ENCODE measurements at regions not wholly inside any gene's neighbourhood (a gene's known extent, or its start where the extent isn't known, plus 50 kb on each side); places are given as distances from the start of the nearest gene placed in this dataset.

- 89% methylated on average over 1 of the region's 1 CpG; no CpG with 5 or more reads in 1 of the 2 experiments for WGBS, 2 experiments (ENCODE audit: extremely low coverage in 1 of 2, insufficient coverage in 1 of 2, insufficient read length in 1 of 2, insufficient replicate concordance in 2 of 2, low coverage in 1 of 2, low lambda C conversion rate in 2 of 2, missing lambda C conversion rate in 1 of 2)
- Histone ChIP-seq H3K56ac (replicated peaks; ENCODE audit: insufficient read length, low read depth, low read length) (no peak overlapping the region), H3K4me2 (ENCODE audit: insufficient read depth in 1 of 2, low read depth in 2 of 2, low read length in 2 of 2) (no peak overlapping the region), H4K8ac (ENCODE audit: extremely low read depth, insufficient read depth, low read length) (no peak overlapping the region), H3K4me1 (replicated peaks in 1 of 4; ENCODE audit: control insufficient read depth in 3 of 4, insufficient read depth in 4 of 4, low read length in 3 of 4) (no peaks in the 10 kb centered on the region), H4K91ac (replicated peaks; ENCODE audit: insufficient read length, low read length) (no peak overlapping the region), H3K23me2 (ENCODE audit: low read depth, low read length) (no peaks in the 10 kb centered on the region), H4K20me1 (replicated peaks in 1 of 2; ENCODE audit: control insufficient read depth in 1 of 2, insufficient read depth in 2 of 2, low read length in 2 of 2) (no peaks in the 10 kb centered on the region), H3K79me1 (ENCODE audit: low read depth, low read length) (no peaks in the 10 kb centered on the region), H3K18ac (ENCODE audit: extremely low read depth, low read length) (no peak overlapping the region), H2AK5ac (ENCODE audit: low read depth, low read length) (no peak overlapping the region), H3K4me3 (ENCODE audit: extremely low read depth in 1 of 4, insufficient read depth in 2 of 4, low read depth in 3 of 4, low read length in 4 of 4) (no peak overlapping the region), H3K9me3 (ENCODE audit: insufficient read depth in 2 of 2, low read depth in 1 of 2, low read length in 1 of 2) (no peaks in the 10 kb centered on the region), H2BK5ac (ENCODE audit: low read depth, low read length) (no peak overlapping the region), H4K5ac (ENCODE audit: insufficient read length, low read depth, low read length) (no peak overlapping the region), H2BK12ac (ENCODE audit: low read depth, low read length) (no peak overlapping the region), H3K36me3 (ENCODE audit: control insufficient read depth in 2 of 4, insufficient read depth in 4 of 4, low read length in 3 of 4) (no peaks in the 10 kb centered on the region), H3K4ac (replicated peaks; ENCODE audit: insufficient read length, low read depth, low read length) (no peak overlapping the region), H3K14ac (ENCODE audit: insufficient read length) (no peak overlapping the region), H3K27me3 (replicated peaks in 1 of 4; ENCODE audit: control insufficient read depth in 3 of 4, extremely low read depth in 1 of 4, insufficient read depth in 3 of 4, low read length in 3 of 4) (no peaks in the 10 kb centered on the region), H2BK15ac (ENCODE audit: low read length) (no peak overlapping the region), H2BK120ac (replicated peaks; ENCODE audit: low read depth, low read length) (no peak overlapping the region), H3K23ac (ENCODE audit: insufficient read length) (no peak overlapping the region), H2AFZ (ENCODE audit: low read length) (no peak overlapping the region), H3K27ac (ENCODE audit: low read depth, low read length) (no peak overlapping the region), H3K79me2 (ENCODE audit: control insufficient read depth in 1 of 2, insufficient read depth in 2 of 2, low read length in 2 of 2) (no peaks in the 10 kb centered on the region), H3K9ac (replicated peaks in 1 of 4; ENCODE audit: extremely low read depth in 1 of 4, low read depth in 3 of 4, low read length in 3 of 4) (no peak overlapping the region), H2BK20ac (ENCODE audit: low read length) (no peak overlapping the region)
- POLR2A ChIA-PET (ENCODE audit: partially characterized antibody) = no interaction called here
- CTCF ChIA-PET (ENCODE audit: partially characterized antibody) = interaction anchor here (0.9 kb wide), 1 partner anchor 11 kb away, joined by 3 read pairs; no protein-coding TSS in a partner anchor
- FAIRE-seq = no peak
- no peak for DNase-seq (ENCODE audit: low read depth in 1 of 2, low spot score in 2 of 2)
- TF ChIP-seq USF2 (IDR thresholded peaks at IDR 0.05; ENCODE audit: low read length) (no peak), POLR2A (IDR thresholded peaks at IDR 0.05; ENCODE audit: control extremely low read depth in 1 of 2, low read depth in 2 of 2, low read length in 2 of 2) (no peak), SP1 (IDR thresholded peaks at IDR 0.05; ENCODE audit: low read depth, low read length) (no peak), SIRT6 (IDR thresholded peaks at IDR 0.05; ENCODE audit: low read length) (no peak), JUND (IDR thresholded peaks at IDR 0.05; ENCODE audit: low read length) (no peak), RXRA (IDR thresholded peaks at IDR 0.05; ENCODE audit: insufficient read depth, low read depth, low read length) (no peak), HDAC6 (IDR thresholded peaks at IDR 0.05; ENCODE audit: low read depth, low read length) (no peak)
These were observed 367.4 kb upstream of the ZFHX3 start for GRCh38 chr16:73415286-73415685.

Measured in H1 (cell line).